Dedifferentiated amniotic fluid mesenchymal stem cell (primary cell): ENCODE measurements at regions not wholly inside any gene's neighbourhood (a gene's known extent, or its start where the extent isn't known, plus 50 kb on each side); places are given as distances from the start of the nearest gene placed in this dataset.

ENCODE experiments used
- DNase-seq: peaks from one replicate; pipeline ENCODE4 v3.0.0-alpha.2; 2016; ENCODE audit errors: extremely low spot score

GRCh38 chr9:95822583-95823431 is 52.7 kb upstream of the ERCC6L2 start:
- DNase-seq, result peak; percentile 56

GRCh38 chr9:95822015-95822414 is 53.5 kb upstream of the ERCC6L2 start:
- DNase-seq, result no peak

- DNase-seq, result no peak
Observed at GRCh38 chr9:95820074-95820473, 55.4 kb upstream of the ERCC6L2 start.

- DNase-seq, result no peak
Observed at GRCh38 chr9:95819636-95820035, 55.9 kb upstream of the ERCC6L2 start.

GRCh38 chr9:95817205-95817604 is 58.3 kb upstream of the ERCC6L2 start:
- no peak for DNase-seq

GRCh38 chr9:95816716-95817115 is 58.8 kb upstream of the ERCC6L2 start:
- DNase-seq, result no peak

GRCh38 chr9:95815961-95816360 is 59.5 kb upstream of the ERCC6L2 start:
- no peak for DNase-seq

- DNase-seq, result no peak
Observed at GRCh38 chr9:95815133-95815532, 60.4 kb upstream of the ERCC6L2 start.

- no peak for DNase-seq
Observed at GRCh38 chr9:95813923-95814322, 61.6 kb upstream of the ERCC6L2 start.

- no peak for DNase-seq
Observed at GRCh38 chr9:95810814-95811213, 64.7 kb upstream of the ERCC6L2 start.

GRCh38 chr9:95810133-95810532 is 65.4 kb upstream of the ERCC6L2 start:
- DNase-seq, result no peak

GRCh38 chr9:95809686-95810085 is 65.8 kb upstream of the ERCC6L2 start:
- no peak for DNase-seq

- DNase-seq, result peak; percentile 30
Observed at GRCh38 chr9:95808011-95808410, 67.5 kb upstream of the ERCC6L2 start.

GRCh38 chr9:95807326-95807947 is 68.1 kb upstream of the ERCC6L2 start:
- DNase-seq, result no peak

- DNase-seq, result no peak
Observed at GRCh38 chr9:95803197-95803596, 72.3 kb upstream of the ERCC6L2 start.

- no peak for DNase-seq
Observed at GRCh38 chr9:95801797-95802196, 73.7 kb upstream of the ERCC6L2 start.

GRCh38 chr9:95796029-95796428 is 79.5 kb upstream of the ERCC6L2 start:
- no peak for DNase-seq

GRCh38 chr9:95793924-95794828 is 81.3 kb upstream of the ERCC6L2 start:
- DNase-seq, result peak; percentile 80

GRCh38 chr9:95791695-95792094 is 83.8 kb upstream of the ERCC6L2 start:
- no peak for DNase-seq

- DNase-seq, result no peak
Observed at GRCh38 chr9:95791286-95791685, 84.2 kb upstream of the ERCC6L2 start.

- no peak for DNase-seq
Observed at GRCh38 chr9:95788521-95788991, 86.9 kb upstream of the ERCC6L2 start.

GRCh38 chr9:95788021-95788420 is 87.5 kb upstream of the ERCC6L2 start:
- no peak for DNase-seq
